B cell (primary cell): ENCODE measurements at regions not wholly inside any gene's neighbourhood (a gene's known extent, or its start where the extent isn't known, plus 50 kb on each side); places are given as distances from the start of the nearest gene placed in this dataset.

ENCODE experiments used
- ATAC-seq: fragments of 200-7000 bp; cut with Tn5 transposase; one replicate; pipeline ENCODE4 v1.10.0; 2021; ENCODE audit warnings: low read depth, mild to moderate bottlenecking, moderate number of reproducible peaks, moderate library complexity
- CTCF ChIA-PET: fragments of 350-600 bp; sonication (Branson Sonifier 250); formaldehyde crosslinking; loops from one replicate; lab custom pipeline; 2021; ENCODE audit warnings: antibody characterized with exemption, inconsistent platforms; lab: Charles Lee
- POLR2A ChIA-PET: fragments of 350-600 bp; sonication (Branson Sonifier 250); formaldehyde crosslinking; loops from one replicate; lab custom pipeline; 2021; ENCODE audit warnings: antibody characterized with exemption; lab: Charles Lee
- DNase-seq: peaks from one replicate; pipeline ENCODE4 v3.0.0; 2013
- H2AFZ ChIP-seq: 2 replicates; pipeline ENCODE4 v1.6.1; 2012; ENCODE audit warnings: mild to moderate bottlenecking, low read depth, low read length; ENCODE audit not compliant: insufficient read depth, poor library complexity, severe bottlenecking
- H3K27ac ChIP-seq, 2 donors: 1 replicate in 1 of 2; 2 replicates in 1 of 2; pipeline ENCODE4 v1.5.1; 2012 to 2013; ENCODE audit warnings: low read length in 2 of 2, mild to moderate bottlenecking in 2 of 2, moderate library complexity in 1 of 2
- H3K27me3 ChIP-seq, 4 experiments: fragments of 200-600 bp in 1 of 4; sonication (generic) in 1 of 4; replicated peaks in 1 of 4; 1 replicate in 2 of 4; 2 replicates in 2 of 4; pipeline versions ENCODE4 v1.6.1 to v1.7.0; 2013 to 2016; ENCODE audit warnings: low read length in 3 of 4, mild to moderate bottlenecking in 2 of 4, mixed read lengths in 1 of 4, moderate library complexity in 1 of 4; ENCODE audit not compliant: insufficient read depth in 4 of 4, control insufficient read depth in 3 of 4; ENCODE audit errors: control extremely low read depth in 1 of 4
- H3K36me3 ChIP-seq, 2 experiments: replicated peaks in 1 of 2; 1 replicate in 1 of 2; 2 replicates in 1 of 2; pipeline versions ENCODE4 v1.6.1 to v1.7.1; 2013; ENCODE audit warnings: low read length in 1 of 2; ENCODE audit not compliant: insufficient read depth in 2 of 2, control insufficient read depth in 1 of 2; ENCODE audit errors: control extremely low read depth in 1 of 2, extremely low read depth in 1 of 2
- H3K4me1 ChIP-seq, 2 donors: fragments of 200-600 bp in 1 of 2; sonication (generic) in 1 of 2; 1 replicate in 1 of 2; 2 replicates in 1 of 2; pipeline versions ENCODE4 v1.5.1 to v1.6.1; 2013 to 2017; ENCODE audit warnings: low read length in 2 of 2; ENCODE audit not compliant: control insufficient read depth in 2 of 2, insufficient read depth in 2 of 2
- H3K4me2 ChIP-seq: replicated peaks from 2 replicates; pipeline ENCODE3; 2012; ENCODE audit warnings: mild to moderate bottlenecking, low read depth, low read length; ENCODE audit not compliant: poor library complexity, severe bottlenecking
- H3K4me3 ChIP-seq, 5 experiments: fragments of 200-600 bp in 1 of 5; sonication (generic) in 1 of 5; 1 replicate in 3 of 5; 2 replicates in 2 of 5; pipeline versions ENCODE4 v1.5.1 to v1.7.0; 2011 to 2016; ENCODE audit warnings: low read length in 4 of 5, mild to moderate bottlenecking in 4 of 5, low read depth in 2 of 5, control low read depth in 1 of 5, moderate library complexity in 1 of 5; ENCODE audit not compliant: insufficient read depth in 1 of 5; ENCODE audit errors: control extremely low read depth in 1 of 5, extremely low read depth in 1 of 5
- H3K79me2 ChIP-seq: fragments of 200-600 bp; sonication (generic); one replicate; pipeline ENCODE4 v1.6.0; 2016; ENCODE audit warnings: low read length; ENCODE audit not compliant: control insufficient read depth, insufficient read depth
- H3K9ac ChIP-seq: fragments of 200-600 bp; sonication (generic); 2 replicates; pipeline ENCODE4 v1.6.1; 2017; ENCODE audit warnings: mild to moderate bottlenecking, low read length, moderate library complexity
- H3K9me3 ChIP-seq, 3 donors: one replicate each; pipeline versions ENCODE4 v1.6.1 to v1.7.1; 2013; ENCODE audit warnings: low read length in 2 of 3; ENCODE audit not compliant: control insufficient read depth in 2 of 3, insufficient read depth in 1 of 3; ENCODE audit errors: control extremely low read depth in 1 of 3
- H4K20me1 ChIP-seq: 2 replicates; pipeline ENCODE4 v1.6.0; 2012; ENCODE audit warnings: mild to moderate bottlenecking, low read length; ENCODE audit not compliant: insufficient read depth, control insufficient read depth, poor library complexity, severe bottlenecking
- H3K27ac Mint-ChIP-seq: one replicate; pipeline ENCODE4 v1.8.0; 2021; ENCODE audit warnings: mixed read lengths
- H3K27me3 Mint-ChIP-seq: one replicate; pipeline ENCODE4 v1.8.0; 2021; ENCODE audit warnings: mixed read lengths
- H3K4me1 Mint-ChIP-seq: one replicate; pipeline ENCODE4 v1.8.0; 2021; ENCODE audit warnings: mixed read lengths
- H3K4me3 Mint-ChIP-seq: one replicate; pipeline ENCODE4 v1.8.0; 2021; ENCODE audit warnings: mixed read lengths
- H3K9me3 Mint-ChIP-seq: one replicate; pipeline ENCODE4 v1.8.0; 2022; ENCODE audit warnings: mixed read lengths; ENCODE audit not compliant: insufficient read depth
- EZH2 ChIP-seq: IDR thresholded peaks from 2 replicates; pipeline ENCODE4 v1.6.1; 2012; ENCODE audit warnings: borderline replicate concordance, low read depth, mild to moderate bottlenecking, moderate library complexity, low read length; ENCODE audit not compliant: insufficient read depth, poor library complexity, severe bottlenecking
- WGBS: methylation state at CpG from one replicate; pipeline ENCODE4 v1.1.5; 2013; ENCODE audit warnings: missing lambda C conversion rate; ENCODE audit not compliant: insufficient coverage; 5-methylcytosine and 5-hydroxymethylcytosine counted together
- intact Hi-C: fragments of 100-400 bp; cut with micrococcal nuclease; formaldehyde crosslinking; loops from one replicate; pipeline ENCODE4 v1.10.0; 2022
- TF ChIP-seq, protein P1 (sequence below): fragments of 200-600 bp; IDR thresholded peaks from one replicate; pipeline ENCODE4 v1.8.0; 2022; ENCODE audit warnings: antibody characterized with exemption, mild to moderate bottlenecking

GRCh38 chr17:77563439-77564102, 394.9 kb upstream of the TNRC6C start:
- WGBS = 71% methylated on average over 7 of the region's 7 CpGs
- ATAC-seq = no peak
- Histone ChIP-seq H3K27ac (no peak overlapping the region), H2AFZ (no peak overlapping the region), H3K36me3 (no peaks in the 10 kb centered on the region), H3K9ac (no peak overlapping the region), H3K4me1 (no peaks in the 10 kb centered on the region), H3K27me3 (peaks cover 0 to 14% (median 4%) of the 10 kb centered on the region in 4 experiments), H3K4me3 (no peak overlapping the region), H4K20me1 (no peaks in the 10 kb centered on the region), H3K9me3 (no peaks in the 10 kb centered on the region), H3K79me2 (no peaks in the 10 kb centered on the region), H3K4me2 (no peak overlapping the region)
- Mint-ChIP-seq H3K27ac (no peak overlapping the region), H3K27me3 (peaks cover 43% of the 10 kb centered on the region), H3K4me3 (no peak overlapping the region), H3K9me3 (no peaks in the 10 kb centered on the region), H3K4me1 (no peaks in the 10 kb centered on the region)
- DNase-seq = no peak
- intact Hi-C loops = no loop called here
- CTCF ChIA-PET = no interaction called here
- TF ChIP-seq, protein P1, sequence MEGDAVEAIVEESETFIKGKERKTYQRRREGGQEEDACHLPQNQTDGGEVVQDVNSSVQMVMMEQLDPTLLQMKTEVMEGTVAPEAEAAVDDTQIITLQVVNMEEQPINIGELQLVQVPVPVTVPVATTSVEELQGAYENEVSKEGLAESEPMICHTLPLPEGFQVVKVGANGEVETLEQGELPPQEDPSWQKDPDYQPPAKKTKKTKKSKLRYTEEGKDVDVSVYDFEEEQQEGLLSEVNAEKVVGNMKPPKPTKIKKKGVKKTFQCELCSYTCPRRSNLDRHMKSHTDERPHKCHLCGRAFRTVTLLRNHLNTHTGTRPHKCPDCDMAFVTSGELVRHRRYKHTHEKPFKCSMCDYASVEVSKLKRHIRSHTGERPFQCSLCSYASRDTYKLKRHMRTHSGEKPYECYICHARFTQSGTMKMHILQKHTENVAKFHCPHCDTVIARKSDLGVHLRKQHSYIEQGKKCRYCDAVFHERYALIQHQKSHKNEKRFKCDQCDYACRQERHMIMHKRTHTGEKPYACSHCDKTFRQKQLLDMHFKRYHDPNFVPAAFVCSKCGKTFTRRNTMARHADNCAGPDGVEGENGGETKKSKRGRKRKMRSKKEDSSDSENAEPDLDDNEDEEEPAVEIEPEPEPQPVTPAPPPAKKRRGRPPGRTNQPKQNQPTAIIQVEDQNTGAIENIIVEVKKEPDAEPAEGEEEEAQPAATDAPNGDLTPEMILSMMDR = no peak
- TF ChIP-seq EZH2 = no peak
- POLR2A ChIA-PET = no interaction called here

GRCh38 chr17:77564278-77564920, 394.1 kb upstream of the TNRC6C start:
- no peak for DNase-seq
- Mint-ChIP-seq H3K4me1 (no peaks in the 10 kb centered on the region), H3K4me3 (no peak overlapping the region), H3K9me3 (no peaks in the 10 kb centered on the region), H3K27ac (no peak overlapping the region), H3K27me3 (peaks cover 42% of the 10 kb centered on the region)
- no peak overlapping the region for H3K27ac ChIP-seq
- TF ChIP-seq, protein P1 = no peak
- no peak for TF ChIP-seq EZH2
- H2AFZ ChIP-seq = no peak overlapping the region
- intact Hi-C loops = no loop called here
- ChIA-PET POLR2A (no interaction called here), CTCF (no interaction called here)
- no peaks in the 10 kb centered on the region for H4K20me1 ChIP-seq
- H3K4me2 ChIP-seq = no peak overlapping the region
- WGBS = 93% methylated on average over 13 of the region's 13 CpGs
- no peak for ATAC-seq
- no peaks in the 10 kb centered on the region for H3K4me1 ChIP-seq
- no peaks in the 10 kb centered on the region for H3K9me3 ChIP-seq
- no peak overlapping the region for H3K9ac ChIP-seq
- H3K27me3 ChIP-seq = peaks cover 0 to 19% (median 5%) of the 10 kb centered on the region in 4 experiments
- H3K4me3 ChIP-seq = no peak overlapping the region
- H3K36me3 ChIP-seq = no peaks in the 10 kb centered on the region
- no peaks in the 10 kb centered on the region for H3K79me2 ChIP-seq
